ENCODE measurements at regions not wholly inside any gene's neighbourhood (a gene's known extent, or its start where the extent isn't known, plus 50 kb on each side); places are given as distances from the start of the nearest gene placed in this dataset.

- H3K9ac ChIP-seq, result no peak overlapping the region
- H3K4me3 ChIP-seq, result no peak overlapping the region
- TF ChIP-seq Cebpa-rat (IDR thresholded peaks at IDR 0.05), result no peak
- no peaks in the 10 kb centered on the region for H4K20me1 ChIP-seq
- H3K4me2 ChIP-seq, result no peak overlapping the region
- no peaks in the 10 kb centered on the region for H3K4me1 ChIP-seq
- no peak overlapping the region for H3K27ac ChIP-seq
- no peaks in the 10 kb centered on the region for H3K27me3 ChIP-seq
- peaks cover 0 to 2% (median 0%) of the 10 kb centered on the region in 11 experiments; a peak in 3 of 22 replicates for H3K9me3 ChIP-seq (replicated peaks in 1 of 11)
- no peaks in the 10 kb centered on the region for H3K36me3 ChIP-seq
Measured at GRCh38 chr11:37574361-37574760, 976.3 kb upstream of the RAG2 start.

- TF ChIP-seq Cebpa-rat (IDR thresholded peaks at IDR 0.05), result no peak
- Histone ChIP-seq H3K36me3 (no peaks in the 10 kb centered on the region), H3K27ac (no peak overlapping the region), H3K4me3 (no peak overlapping the region), H3K9me3 (replicated peaks in 1 of 11) (no peaks in the 10 kb centered on the region), H3K4me2 (no peak overlapping the region), H3K9ac (no peak overlapping the region), H3K27me3 (no peaks in the 10 kb centered on the region), H3K4me1 (no peaks in the 10 kb centered on the region), H4K20me1 (no peaks in the 10 kb centered on the region)
Measured at GRCh38 chr11:37572491-37573171, 974.6 kb upstream of the RAG2 start.

GRCh38 chr11:37571246-37571645 lies 973.2 kb upstream of the RAG2 start:
- no peak overlapping the region for H3K27ac ChIP-seq
- no peak overlapping the region for H3K4me2 ChIP-seq
- no peak for TF ChIP-seq Cebpa-rat (IDR thresholded peaks at IDR 0.05)

GRCh38 chr11:37560991-37561390 lies 963.0 kb upstream of the RAG2 start:
- no peak overlapping the region for H3K4me2 ChIP-seq
- no peak for TF ChIP-seq Cebpa-rat (IDR thresholded peaks at IDR 0.05)
- no peak overlapping the region for H3K4me3 ChIP-seq
- no peaks in the 10 kb centered on the region for H4K20me1 ChIP-seq
- no peaks in the 10 kb centered on the region for H3K4me1 ChIP-seq
- H3K27ac ChIP-seq, result no peak overlapping the region
- H3K36me3 ChIP-seq, result no peaks in the 10 kb centered on the region
- H3K9me3 ChIP-seq (replicated peaks in 1 of 11), result no peaks in the 10 kb centered on the region
- no peak overlapping the region for H3K9ac ChIP-seq
- no peaks in the 10 kb centered on the region for H3K27me3 ChIP-seq

More at GRCh38 chr11:37571246-37571645, 973.2 kb upstream of the RAG2 start:
- no peak overlapping the region for H3K4me3 ChIP-seq
- no peaks in the 10 kb centered on the region for H4K20me1 ChIP-seq
- no peaks in the 10 kb centered on the region for H3K4me1 ChIP-seq
- H3K36me3 ChIP-seq, result no peaks in the 10 kb centered on the region
- no peak overlapping the region for H3K9ac ChIP-seq
- H3K27me3 ChIP-seq, result no peaks in the 10 kb centered on the region
- H3K9me3 ChIP-seq (replicated peaks in 1 of 11), result no peaks in the 10 kb centered on the region

GRCh38 chr11:37560346-37560745 lies 962.3 kb upstream of the RAG2 start:
- Histone ChIP-seq H3K27me3 (no peaks in the 10 kb centered on the region), H3K9me3 (replicated peaks in 1 of 11) (no peaks in the 10 kb centered on the region), H3K9ac (no peak overlapping the region), H3K27ac (no peak overlapping the region), H3K36me3 (no peaks in the 10 kb centered on the region), H3K4me1 (no peaks in the 10 kb centered on the region), H3K4me2 (no peak overlapping the region), H3K4me3 (no peak overlapping the region), H4K20me1 (no peaks in the 10 kb centered on the region)
- no peak for TF ChIP-seq Cebpa-rat (IDR thresholded peaks at IDR 0.05)

- Histone ChIP-seq H3K9me3 (replicated peaks in 1 of 11) (no peaks in the 10 kb centered on the region), H3K4me1 (no peaks in the 10 kb centered on the region), H4K20me1 (no peaks in the 10 kb centered on the region), H3K27ac (no peak overlapping the region), H3K4me2 (no peak overlapping the region; a peak in 1 of 22 replicates), H3K4me3 (no peak overlapping the region), H3K36me3 (no peaks in the 10 kb centered on the region), H3K27me3 (no peaks in the 10 kb centered on the region), H3K9ac (no peak overlapping the region)
- no peak for TF ChIP-seq Cebpa-rat (IDR thresholded peaks at IDR 0.05)
Measured at GRCh38 chr11:37558619-37559210, 960.7 kb upstream of the RAG2 start.

GRCh38 chr11:37557990-37558389 lies 960.0 kb upstream of the RAG2 start:
- no peaks in the 10 kb centered on the region for H3K4me1 ChIP-seq
- no peak overlapping the region for H3K27ac ChIP-seq
- no peak for TF ChIP-seq Cebpa-rat (IDR thresholded peaks at IDR 0.05)
- no peaks in the 10 kb centered on the region for H4K20me1 ChIP-seq
- H3K4me2 ChIP-seq, result no peak overlapping the region
- no peaks in the 10 kb centered on the region for H3K27me3 ChIP-seq
- H3K4me3 ChIP-seq, result no peak overlapping the region
- H3K36me3 ChIP-seq, result no peaks in the 10 kb centered on the region
- H3K9ac ChIP-seq, result no peak overlapping the region
- no peaks in the 10 kb centered on the region for H3K9me3 ChIP-seq (replicated peaks in 1 of 11)

GRCh38 chr11:37552284-37552683 lies 954.2 kb upstream of the RAG2 start:
- no peak overlapping the region for H3K27ac ChIP-seq
- no peak overlapping the region for H3K9ac ChIP-seq
- H3K27me3 ChIP-seq, result no peaks in the 10 kb centered on the region
- no peaks in the 10 kb centered on the region for H3K9me3 ChIP-seq (replicated peaks in 1 of 11)
- H4K20me1 ChIP-seq, result no peaks in the 10 kb centered on the region
- TF ChIP-seq Cebpa-rat (IDR thresholded peaks at IDR 0.05), result no peak
- H3K4me3 ChIP-seq, result no peak overlapping the region
- H3K36me3 ChIP-seq, result no peaks in the 10 kb centered on the region
- H3K4me1 ChIP-seq, result no peaks in the 10 kb centered on the region
- H3K4me2 ChIP-seq, result no peak overlapping the region

GRCh38 chr11:37544491-37544890 lies 946.5 kb upstream of the RAG2 start:
- Histone ChIP-seq H3K4me1 (no peaks in the 10 kb centered on the region), H3K27me3 (no peaks in the 10 kb centered on the region), H3K27ac (no peak overlapping the region), H3K9me3 (replicated peaks in 1 of 11) (peaks cover 23 to 27% (median 25%) of the 10 kb centered on the region in 11 experiments), H4K20me1 (no peaks in the 10 kb centered on the region), H3K36me3 (no peaks in the 10 kb centered on the region), H3K4me2 (no peak overlapping the region), H3K4me3 (no peak overlapping the region), H3K9ac (no peak overlapping the region)
- TF ChIP-seq Cebpa-rat (IDR thresholded peaks at IDR 0.05), result no peak

GRCh38 chr11:37533830-37534229 lies 935.8 kb upstream of the RAG2 start:
- Histone ChIP-seq H3K27me3 (no peaks in the 10 kb centered on the region), H3K4me3 (no peak overlapping the region), H3K9ac (no peak overlapping the region), H3K36me3 (no peaks in the 10 kb centered on the region), H4K20me1 (no peaks in the 10 kb centered on the region), H3K27ac (no peak overlapping the region), H3K9me3 (replicated peaks in 1 of 11) (peaks cover 12 to 19% (median 17%) of the 10 kb centered on the region in 11 experiments), H3K4me2 (no peak overlapping the region), H3K4me1 (0 out of 20 replicates have a peak, but pooled peaks cover 0 to 4% (median 0%) of the 10 kb centered on the region in 10 experiments)
- no peak for TF ChIP-seq Cebpa-rat (IDR thresholded peaks at IDR 0.05)

All from BLaER1 treated with 17β-estradiol and CSF1 and Interleukin-3, amounts not matched to agents 10 nM and 100 nM (cell line).